HG03575 (cell line): ENCODE measurements at regions not wholly inside any gene's neighbourhood (a gene's known extent, or its start where the extent isn't known, plus 50 kb on each side); places are given as distances from the start of the nearest gene placed in this dataset.
"Not testable (repeated sequence)": the region's sequence is repeated elsewhere in the genome, so short reads cannot be mapped to it uniquely, and the experiment has no call there.

ENCODE experiments used
- ATAC-seq: cut with Tn5 transposase; IDR thresholded peaks from one replicate; pipeline ENCODE4 v1.9.1; 2021; ENCODE audit not compliant: unreplicated experiment, insufficient number of reproducible peaks, low FRiP score; ENCODE audit errors: extremely low read depth

DNA sequence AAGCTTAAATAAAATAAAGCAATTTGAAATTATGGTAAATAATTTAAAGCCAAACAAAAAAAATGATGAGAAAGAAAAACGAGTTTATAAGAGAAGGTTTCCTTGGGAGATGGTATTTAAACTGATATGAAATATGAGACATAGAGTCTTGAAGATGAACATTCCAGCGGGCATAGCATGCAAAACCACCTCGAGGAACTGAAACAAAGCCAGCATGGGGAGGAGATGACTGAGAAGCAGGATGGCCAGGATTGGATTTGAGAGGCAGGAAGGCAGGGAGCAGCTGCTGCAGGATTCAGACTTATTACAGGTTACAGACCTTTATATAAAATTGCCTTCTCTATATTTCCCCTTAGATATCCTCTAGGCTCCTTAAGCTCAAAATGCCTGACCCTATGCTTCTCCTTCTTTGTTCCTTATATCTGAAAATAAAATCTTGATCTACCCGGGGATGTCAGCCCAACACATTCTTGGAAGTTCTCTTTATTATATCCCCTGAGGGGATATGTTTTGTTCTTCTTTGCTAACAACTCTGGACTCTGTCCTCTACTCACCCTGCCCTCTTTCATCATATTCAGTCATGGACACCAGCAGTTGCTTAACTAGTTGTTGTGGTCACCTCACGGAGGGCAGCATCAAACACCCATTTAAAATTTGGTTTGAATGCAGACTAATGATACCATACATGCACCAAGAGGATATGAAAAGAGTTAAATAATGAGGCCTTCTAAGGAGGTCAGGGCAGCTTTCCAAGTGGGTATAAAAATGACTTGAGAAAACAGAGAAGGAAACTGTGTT is 719.1 kb upstream of the B3GALT2 start:
- no peak for ATAC-seq

DNA sequence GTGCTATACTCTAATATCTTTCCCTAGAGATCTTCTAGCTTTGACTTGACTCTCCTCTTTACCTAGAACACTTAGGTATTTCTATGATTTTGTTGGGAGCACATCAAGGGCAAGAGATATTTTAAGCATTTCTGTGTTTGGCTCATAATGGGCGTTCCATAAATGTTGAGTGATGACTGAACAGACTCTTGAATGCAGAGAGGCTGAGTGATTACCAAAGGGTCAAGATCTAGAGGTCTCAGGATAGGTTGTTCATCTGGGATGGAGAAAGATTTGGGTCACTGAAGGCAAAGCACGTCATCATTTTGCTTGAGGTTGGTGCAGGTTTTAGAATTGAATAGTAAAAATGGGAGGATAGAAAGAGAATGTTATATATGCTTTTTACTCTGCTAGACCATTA is 705.4 kb upstream of the B3GALT2 start:
- ATAC-seq: no peak

DNA sequence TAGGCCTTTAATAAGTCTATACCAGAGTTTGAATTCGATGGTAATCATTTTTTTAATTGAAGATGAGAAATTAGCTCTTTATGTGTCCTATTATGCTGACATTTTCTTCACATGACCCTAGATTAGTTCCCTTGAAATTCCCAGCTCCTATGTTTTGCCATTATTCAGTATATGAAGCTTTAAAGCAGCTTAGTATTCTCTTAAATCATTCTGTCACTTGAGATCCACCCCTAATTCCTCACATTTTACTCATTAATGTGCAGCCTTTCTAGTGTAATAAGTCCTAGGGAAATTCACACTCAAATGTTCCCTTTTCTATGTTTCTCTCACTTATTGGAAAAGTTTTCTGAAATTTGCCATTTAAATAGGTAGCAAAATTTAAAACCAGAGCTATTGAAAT is 704.5 kb upstream of the B3GALT2 start:
- no peak for ATAC-seq

DNA sequence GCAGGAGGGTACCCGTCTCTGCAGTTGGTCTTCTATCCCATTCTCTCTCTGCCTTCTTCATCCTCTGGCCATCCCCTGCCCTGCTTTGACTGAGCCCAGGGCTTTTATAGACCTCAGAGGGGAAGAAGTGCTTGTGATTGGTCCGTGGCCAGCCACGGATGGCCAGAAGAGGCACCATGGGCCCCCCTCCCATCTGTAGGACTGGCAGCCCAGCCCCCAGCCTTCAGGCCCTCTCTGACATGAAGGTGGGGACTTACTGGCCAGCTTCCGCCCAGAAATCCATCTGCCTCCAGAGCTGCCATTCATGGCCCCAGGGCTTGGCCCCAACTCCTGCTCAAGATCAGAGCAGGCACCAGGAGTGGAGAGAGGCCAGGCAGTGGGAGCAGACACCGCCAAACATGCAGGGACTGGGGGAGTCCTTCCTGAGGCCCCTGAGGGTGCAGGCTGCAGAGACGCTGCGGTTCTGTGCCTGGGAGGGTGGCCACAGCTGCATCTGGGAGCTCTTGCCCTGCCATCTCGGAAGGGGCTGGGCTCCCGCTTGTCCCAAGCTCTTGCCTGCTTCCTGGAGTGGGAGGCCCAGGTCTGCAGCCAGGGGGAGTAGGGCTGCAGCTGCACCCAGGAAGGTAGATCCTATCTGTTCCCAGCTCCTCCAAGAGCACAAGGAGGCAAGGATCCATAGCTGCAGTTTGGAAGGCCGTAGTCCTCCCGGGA is 698.6 kb upstream of the B3GALT2 start:
- no peak for ATAC-seq

DNA sequence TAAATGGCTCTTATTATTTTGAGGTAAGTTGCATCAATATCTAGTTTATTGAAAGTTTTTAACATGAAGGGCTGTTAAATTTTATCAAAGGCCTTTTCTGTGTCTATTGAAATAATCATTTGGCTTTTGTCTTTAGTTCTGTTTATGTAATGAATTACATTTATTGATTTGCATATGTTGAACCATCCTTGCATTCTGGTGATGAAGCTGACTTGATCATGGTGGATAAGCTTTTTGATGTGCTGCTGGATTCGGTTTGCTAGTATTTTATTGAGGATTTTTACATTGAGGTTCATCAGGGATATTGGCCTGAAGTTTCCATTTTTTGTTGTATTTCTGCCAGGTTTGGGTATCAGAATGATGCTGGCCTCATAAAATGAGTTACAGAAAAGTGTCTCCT is 691.5 kb upstream of the B3GALT2 start:
- not testable (repeated sequence) for ATAC-seq

DNA sequence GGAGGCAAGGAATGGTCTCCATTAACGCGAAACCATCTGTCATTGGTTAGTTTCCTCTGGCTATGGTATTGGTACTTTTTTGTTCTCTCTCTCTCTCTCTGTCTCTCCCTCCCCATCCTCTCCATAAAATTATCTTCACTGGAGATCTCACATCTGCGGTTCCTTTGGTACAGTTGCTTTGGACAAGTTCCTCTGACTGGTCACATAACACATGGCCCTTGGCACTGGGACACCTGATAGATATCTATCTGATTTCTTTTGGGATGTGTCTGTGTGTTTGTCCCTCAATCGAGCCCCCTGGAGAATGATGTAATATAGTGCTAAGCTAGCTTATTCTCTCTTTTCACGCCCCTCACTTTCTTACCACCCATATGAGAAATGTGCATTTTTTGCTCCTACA is 682.0 kb upstream of the B3GALT2 start:
- no peak for ATAC-seq

DNA sequence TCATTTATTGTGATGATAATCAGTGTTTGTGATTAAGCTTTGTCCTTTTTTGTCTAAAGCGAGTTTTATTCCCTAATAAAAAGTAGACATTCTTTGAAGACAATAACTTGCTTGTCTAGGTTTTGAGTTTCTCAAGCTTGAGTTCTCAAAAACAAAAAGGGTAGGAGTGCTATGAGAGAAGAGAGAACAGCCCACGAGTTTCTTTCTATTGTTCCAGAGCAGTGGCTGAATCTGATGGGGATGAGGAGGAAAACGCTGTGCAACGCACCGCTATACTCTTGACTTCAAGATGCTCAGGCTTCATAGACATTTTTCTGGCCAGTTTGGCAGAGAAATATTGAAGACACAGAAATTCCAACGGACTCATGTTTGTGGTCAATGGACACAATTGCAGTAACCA is 669.8 kb upstream of the B3GALT2 start:
- no peak for ATAC-seq

DNA sequence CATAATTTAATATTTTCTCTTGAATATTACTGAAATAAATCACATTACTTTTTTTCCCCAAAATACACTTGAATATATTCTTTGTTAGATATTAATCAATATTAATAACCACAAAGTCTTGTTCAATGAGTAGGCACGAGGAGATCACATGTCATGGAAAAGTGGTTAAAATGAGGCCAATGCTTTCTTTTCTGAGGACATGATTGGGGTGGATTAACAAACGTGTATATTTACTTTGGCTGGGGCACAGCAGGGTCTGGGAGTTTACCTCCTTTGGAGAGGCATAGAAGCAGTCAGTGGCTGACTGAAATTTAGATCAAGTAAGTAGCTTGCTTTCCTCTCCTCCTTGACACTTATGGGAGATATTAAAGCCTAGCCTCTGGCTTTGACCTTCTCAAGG is 664.3 kb upstream of the B3GALT2 start:
- no peak for ATAC-seq

DNA sequence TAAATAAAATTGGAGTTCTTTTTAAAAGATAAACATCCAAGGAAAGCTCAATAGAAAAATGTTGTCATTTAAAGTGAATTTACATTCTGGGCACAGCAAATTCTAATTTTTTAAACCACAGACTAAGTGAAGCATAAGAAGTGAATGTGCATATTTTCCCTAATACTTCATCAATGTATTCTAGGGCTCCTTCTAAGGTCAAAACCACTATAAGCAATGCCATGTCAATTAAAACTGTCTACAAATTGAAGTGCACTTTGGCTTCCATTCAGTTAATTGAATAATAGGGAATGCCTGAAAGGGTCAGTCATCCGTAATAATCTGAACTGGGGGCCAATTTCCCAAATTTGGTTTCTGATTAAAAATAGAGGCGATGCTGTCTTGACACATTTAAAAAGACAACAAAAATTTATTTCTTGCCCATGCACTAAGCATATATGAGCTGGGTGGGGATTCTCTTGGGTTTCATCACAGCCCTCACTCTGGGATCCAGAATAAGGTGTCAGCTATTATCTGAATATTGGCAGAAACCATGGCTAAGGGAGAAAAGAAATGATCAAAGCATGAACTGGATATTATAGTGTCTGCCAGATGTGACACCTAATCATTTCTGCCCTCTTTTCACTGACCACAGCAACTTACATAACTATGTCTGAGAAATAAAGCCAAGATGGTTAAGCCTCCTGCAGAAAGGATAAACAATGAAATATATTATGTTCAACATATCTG is 660.6 kb upstream of the B3GALT2 start:
- ATAC-seq: no peak

DNA sequence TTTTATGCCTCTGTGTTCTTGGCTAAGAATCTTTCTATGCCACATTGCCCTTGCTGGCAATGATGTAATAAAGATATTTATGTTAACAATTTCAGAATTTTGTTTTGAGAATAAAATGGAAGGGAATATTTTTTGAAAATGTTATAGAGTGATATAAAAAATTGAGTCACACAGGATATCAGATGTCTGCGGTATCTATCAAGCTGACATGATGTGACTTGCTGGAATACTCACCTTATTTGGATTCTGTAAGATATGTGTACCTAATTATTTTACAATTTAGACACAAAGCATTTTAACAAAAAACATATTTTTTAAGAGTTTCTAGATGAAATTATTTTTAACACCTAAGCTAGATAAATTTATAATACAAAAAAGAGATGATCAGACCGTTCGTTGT is 660.0 kb upstream of the B3GALT2 start:
- no peak for ATAC-seq

DNA sequence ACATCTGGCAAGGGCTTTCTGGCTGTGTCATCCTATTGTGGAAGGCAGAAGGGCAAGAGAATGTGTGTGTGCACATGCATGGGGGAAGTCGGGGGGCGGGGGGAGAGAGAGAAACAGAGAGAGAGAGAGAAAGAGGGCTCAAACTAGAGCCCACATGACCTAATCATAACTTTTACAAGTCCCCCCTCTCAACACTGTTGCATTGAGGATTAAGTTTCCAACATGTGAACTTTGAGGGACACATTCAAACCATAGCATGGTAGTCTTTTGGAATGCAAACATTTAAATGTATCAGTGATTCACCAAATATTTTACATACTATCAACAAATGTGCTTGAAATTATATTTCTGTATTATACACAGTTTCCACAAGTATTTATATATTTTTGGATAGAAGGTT is 655.4 kb upstream of the B3GALT2 start:
- ATAC-seq: no peak

DNA sequence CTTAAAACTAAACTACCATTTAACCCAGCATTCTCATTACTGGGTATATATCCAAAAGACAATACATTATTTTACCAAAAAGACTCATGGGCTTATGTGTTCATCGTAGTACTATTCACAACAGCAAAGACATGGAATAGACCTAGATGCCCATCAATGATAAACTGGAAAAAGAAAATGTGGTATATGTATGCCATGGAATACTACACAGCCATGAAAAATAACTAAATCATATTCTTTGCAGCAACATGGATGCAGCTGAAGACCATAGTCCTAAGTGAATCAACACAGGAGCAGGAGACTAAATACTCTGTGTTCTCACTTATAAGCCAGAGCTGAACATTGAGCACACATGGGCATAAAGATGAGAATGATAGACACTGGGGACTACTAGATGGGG is 645.1 kb upstream of the B3GALT2 start:
- ATAC-seq: no peak

DNA sequence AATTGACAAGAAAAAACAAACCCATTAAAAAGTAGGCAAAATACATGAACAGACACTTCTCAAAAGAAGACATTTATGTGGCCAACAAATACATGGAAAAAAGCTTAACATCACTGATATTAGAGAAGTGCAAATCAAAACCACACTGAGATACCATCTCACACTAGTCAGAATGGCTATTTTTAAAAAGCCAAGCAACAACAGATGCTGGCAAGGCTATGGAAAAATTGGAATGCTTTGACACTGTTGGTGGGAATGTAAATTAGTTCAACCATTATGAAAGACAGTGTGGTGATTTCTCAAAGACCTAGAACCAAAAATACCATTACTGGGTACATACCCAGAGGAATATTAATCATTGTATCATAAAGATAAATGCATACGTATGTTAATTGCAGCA is 641.1 kb upstream of the B3GALT2 start:
- no peak for ATAC-seq

DNA sequence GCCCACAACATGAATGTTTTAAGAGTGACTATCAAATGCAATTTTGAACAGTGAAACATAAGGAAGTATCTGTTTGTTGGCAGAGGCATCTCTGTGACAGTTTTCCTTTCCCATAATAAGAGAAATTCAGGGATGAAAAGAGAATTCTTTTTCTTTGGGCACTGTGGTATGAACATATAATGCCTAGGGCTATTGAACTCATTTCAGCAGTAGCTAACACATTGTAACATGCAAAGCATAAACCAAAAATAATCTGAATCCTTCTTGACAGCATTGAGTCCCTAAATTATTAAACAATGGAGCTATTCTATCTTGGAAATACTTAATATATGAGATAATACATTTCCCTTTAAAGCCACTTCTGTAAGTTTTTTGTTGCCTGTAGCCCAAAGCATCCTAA is 633.0 kb upstream of the B3GALT2 start:
- ATAC-seq: no peak

DNA sequence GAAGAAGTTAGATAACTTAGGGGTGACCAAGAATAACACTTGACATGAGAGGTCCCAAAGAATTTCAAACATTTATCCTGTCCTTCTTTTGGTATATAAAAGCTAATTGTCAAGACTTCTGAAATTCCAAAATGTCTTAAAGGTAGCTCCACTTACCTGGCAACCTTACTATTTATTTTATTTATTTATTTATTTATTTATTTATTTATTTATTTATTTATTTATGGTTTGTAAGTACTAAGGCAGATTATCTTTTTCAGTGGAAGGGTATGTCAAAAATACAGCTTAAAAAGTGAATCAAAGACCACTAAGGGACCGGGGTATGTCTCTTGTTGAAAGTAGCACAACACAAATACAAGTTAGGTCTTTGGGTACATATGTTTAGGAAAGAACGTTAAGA is 620.8 kb upstream of the B3GALT2 start:
- no peak for ATAC-seq

DNA sequence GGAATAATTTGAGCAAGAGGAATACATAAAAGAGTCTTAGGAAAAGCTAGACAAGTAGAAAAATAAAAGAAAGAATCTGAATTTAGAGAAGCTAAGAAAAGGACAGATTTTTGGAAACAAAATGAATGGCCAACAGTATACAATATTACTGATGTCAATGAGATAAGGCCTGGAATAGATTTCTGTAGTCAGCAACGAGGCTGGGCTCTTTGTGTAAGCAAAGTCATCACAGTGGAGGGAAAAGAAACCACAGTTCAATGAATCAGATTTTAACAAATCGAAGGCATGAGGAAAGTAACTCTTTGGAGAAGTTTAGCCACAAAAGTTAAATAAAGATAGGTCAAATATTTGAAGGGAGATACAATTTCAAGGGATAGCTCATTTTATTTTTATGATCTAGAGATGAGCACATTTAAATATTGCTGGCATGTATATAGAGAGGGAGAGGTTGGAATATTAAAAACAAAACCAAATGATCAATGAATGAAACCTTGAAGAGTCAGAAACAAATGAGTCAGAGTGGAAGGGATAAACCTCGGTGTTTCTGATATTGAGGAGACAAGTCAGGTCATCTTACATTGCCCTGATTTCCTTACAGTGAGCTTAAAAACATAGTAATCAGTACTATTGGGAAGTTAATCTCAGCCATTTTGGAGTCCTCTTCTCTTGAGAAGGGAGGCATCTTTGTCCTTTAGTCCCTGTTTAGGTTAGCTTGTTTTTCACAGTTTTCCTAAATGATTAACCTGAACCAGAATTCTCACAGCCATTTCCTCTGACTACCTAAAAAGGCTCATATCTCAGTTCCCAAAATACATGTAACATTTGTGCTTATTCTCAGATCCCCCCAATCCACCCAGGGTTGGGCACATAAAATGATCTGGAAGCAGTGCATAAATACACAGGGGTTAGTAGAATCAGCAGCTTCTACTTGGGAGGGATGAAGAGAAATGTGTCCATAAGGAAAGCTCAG is 620.0 kb upstream of the B3GALT2 start:
- ATAC-seq: no peak

DNA sequence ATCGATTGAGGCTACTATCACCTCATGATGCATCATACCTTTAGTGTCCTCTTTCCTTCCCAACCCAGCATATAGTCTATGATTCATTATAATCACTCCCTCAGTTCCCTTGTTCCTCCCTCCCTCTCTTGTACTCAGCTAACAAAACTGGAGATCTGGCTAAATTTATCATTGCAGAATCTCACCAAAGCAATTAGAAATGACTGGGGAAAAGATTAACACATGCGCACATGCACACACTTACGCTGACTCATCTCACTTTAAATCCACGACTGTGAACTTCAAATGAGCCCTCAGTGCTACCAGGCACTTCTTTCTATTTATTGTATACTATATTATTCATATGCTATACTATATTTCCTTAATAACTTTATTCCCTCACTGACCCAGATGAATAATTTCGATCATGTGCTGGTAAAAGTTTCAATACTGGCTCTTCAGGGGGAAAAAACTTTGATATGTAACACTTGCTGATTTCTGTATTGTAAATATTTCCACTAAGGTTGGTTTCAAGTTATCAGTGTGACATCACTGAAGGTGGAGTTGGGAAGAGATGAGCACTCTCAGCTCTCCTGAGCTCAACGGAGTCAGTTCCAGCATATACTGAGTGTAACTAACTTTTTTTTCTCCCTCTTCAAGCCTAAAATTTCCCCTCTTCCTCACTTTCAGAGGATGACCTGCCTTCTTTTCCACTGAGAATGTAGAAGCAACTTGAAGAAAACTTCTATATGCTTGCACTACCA is 613.7 kb upstream of the B3GALT2 start:
- no peak for ATAC-seq

DNA sequence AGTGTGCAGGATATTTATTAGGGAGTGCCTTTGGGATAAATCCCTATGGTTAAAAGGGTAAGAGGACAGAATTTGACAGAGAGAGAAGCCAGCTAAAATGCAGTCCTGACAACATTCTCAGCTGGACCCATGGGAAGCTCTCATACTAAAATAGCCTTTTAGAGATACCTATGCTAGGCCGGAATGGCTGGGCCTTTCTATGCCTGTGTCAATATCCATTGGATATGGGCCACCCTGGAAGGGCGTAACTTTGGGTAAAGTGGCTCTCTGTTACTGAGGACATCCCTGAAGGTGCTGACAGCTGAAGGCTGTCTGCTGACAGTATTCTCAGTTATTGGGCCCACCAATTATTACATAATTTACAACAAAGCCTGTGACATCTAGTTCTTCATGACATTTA is 613.0 kb upstream of the B3GALT2 start:
- no peak for ATAC-seq
